RWPE2 (cell line): ENCODE measurements at regions not wholly inside any gene's neighbourhood (a gene's known extent, or its start where the extent isn't known, plus 50 kb on each side); places are given as distances from the start of the nearest gene placed in this dataset.

ENCODE experiments used
- ATAC-seq: fragments of 200-7000 bp; cut with Tn5 transposase; 3 replicates; pipeline ENCODE4 v1.9.1; 2021; ENCODE audit warnings: low read depth
- DNase-seq: peaks from one replicate; pipeline ENCODE4 v3.0.0-alpha.2; 2020; ENCODE audit warnings: low spot score
- H3K27ac ChIP-seq: fragments of 450-650 bp; 2 replicates; pipeline ENCODE4 v1.5.1; 2017; ENCODE audit warnings: mild to moderate bottlenecking; ENCODE audit not compliant: poor library complexity, severe bottlenecking
- H3K27me3 ChIP-seq: fragments of 250-450 bp; sonication (Bioruptor Pico); 2 replicates; pipeline ENCODE4 v1.5.1; 2021; ENCODE audit warnings: mild to moderate bottlenecking, moderate library complexity; ENCODE audit not compliant: insufficient read depth, poor library complexity, severe bottlenecking
- H3K36me3 ChIP-seq: fragments of 250-450 bp; sonication (Bioruptor Pico); 2 replicates; pipeline ENCODE4 v1.5.1; 2020; ENCODE audit warnings: low read depth, mild to moderate bottlenecking, moderate library complexity
- H3K4me1 ChIP-seq: fragments of 250-450 bp; sonication (Bioruptor Pico); 2 replicates; pipeline ENCODE4 v1.5.1; 2021; ENCODE audit warnings: mild to moderate bottlenecking, moderate library complexity; ENCODE audit not compliant: insufficient read depth, poor library complexity, severe bottlenecking
- H3K4me3 ChIP-seq: fragments of 250-450 bp; sonication (Bioruptor Pico); 2 replicates; pipeline ENCODE4 v1.5.1; 2021; ENCODE audit warnings: mild to moderate bottlenecking, moderate library complexity; ENCODE audit not compliant: severe bottlenecking
- H3K9me3 ChIP-seq: fragments of 250-450 bp; sonication (Bioruptor Pico); 2 replicates; pipeline ENCODE4 v1.5.1; 2021; ENCODE audit warnings: mild to moderate bottlenecking, moderate library complexity; ENCODE audit not compliant: severe bottlenecking
- CTCF ChIP-seq: fragments of 450-650 bp; IDR thresholded peaks from one replicate; pipeline ENCODE4 v1.5.1; 2017; ENCODE audit warnings: mild to moderate bottlenecking, moderate library complexity; ENCODE audit not compliant: poor library complexity, severe bottlenecking

DNA sequence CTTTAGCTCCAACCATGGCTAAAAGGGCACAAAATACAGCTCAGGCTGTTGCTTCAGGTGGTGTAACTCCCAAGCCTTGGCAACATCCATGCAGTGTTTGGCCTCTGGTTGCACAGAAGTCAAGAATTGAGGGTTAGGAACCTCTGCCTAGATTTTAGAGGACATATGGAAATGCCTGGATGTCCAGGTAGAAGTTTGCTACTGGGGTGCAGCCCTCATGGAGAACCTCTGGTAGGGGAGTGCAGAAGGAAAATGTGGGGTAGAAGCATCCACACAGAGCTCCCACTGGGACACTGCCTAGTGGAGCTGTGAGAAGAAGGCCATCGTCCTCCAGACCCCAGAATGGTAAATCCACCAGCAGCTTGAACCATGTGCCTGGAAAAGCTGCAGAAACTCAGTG, 1453.8 kb upstream of the EYS start:
- DNase-seq (no peak), ATAC-seq (no peak)
- no peaks in the 10 kb centered on the region for H3K9me3 ChIP-seq

DNA sequence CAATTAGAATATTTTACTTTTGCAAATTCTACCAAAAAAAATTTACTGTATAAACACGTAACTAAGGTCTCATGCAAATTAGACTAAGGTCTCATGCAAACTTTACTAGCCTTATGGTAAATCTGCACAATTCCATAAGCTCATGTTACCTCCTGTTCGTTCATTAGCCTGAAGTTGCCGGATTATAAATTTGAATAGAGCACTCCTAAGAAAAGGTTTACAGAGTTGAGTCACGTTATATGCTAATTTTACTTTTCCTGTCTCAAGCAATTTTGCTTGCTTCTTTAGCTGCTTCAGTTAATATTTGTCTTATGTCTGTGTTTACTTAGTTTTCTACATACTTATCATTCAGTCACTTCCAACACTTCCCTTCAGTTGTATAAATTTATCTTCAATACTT, 1434.0 kb upstream of the EYS start:
- ATAC-seq (no peak), DNase-seq (no peak)
- Histone ChIP-seq H3K4me1 (no peaks in the 10 kb centered on the region), H3K4me3 (no peak overlapping the region), H3K27ac (no peak overlapping the region), H3K9me3 (no peaks in the 10 kb centered on the region), H3K36me3 (no peaks in the 10 kb centered on the region), H3K27me3 (no peaks in the 10 kb centered on the region)
- no peak for TF ChIP-seq CTCF

More for the DNA sequence above, 1453.8 kb upstream of the EYS start:
- no peaks in the 10 kb centered on the region for H3K4me1 ChIP-seq
- peaks cover 3% of the 10 kb centered on the region for H3K27me3 ChIP-seq
- H3K4me3 ChIP-seq, result no peak overlapping the region
- H3K27ac ChIP-seq, result no peak overlapping the region
- H3K36me3 ChIP-seq, result no peaks in the 10 kb centered on the region
- TF ChIP-seq CTCF, result no peak

DNA sequence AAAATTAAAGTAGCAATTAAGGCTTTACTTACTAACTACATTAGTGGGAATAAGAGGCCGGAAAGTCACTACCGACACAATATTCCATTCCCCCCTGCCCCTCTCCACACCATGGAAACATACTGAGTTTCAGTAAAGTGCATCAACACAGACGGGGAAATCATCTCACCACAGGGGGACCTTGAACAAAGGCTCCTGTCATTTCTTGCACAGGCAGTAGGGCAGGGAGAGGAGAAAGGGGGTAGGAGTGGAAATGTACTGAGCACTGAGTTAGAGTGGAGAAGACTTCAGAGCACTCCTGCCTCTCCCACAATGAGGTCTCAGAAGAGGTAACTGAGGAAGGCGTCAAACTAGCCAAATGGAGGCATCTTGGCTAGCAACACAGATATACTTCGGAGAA, 1426.9 kb upstream of the EYS start:
- no peak overlapping the region for H3K4me3 ChIP-seq
- no peak overlapping the region for H3K27ac ChIP-seq
- H3K27me3 ChIP-seq, result no peaks in the 10 kb centered on the region
- no peaks in the 10 kb centered on the region for H3K4me1 ChIP-seq
- ATAC-seq (no peak), DNase-seq (no peak)
- no peaks in the 10 kb centered on the region for H3K36me3 ChIP-seq
- TF ChIP-seq CTCF, result no peak
- H3K9me3 ChIP-seq, result no peaks in the 10 kb centered on the region

GRCh38 chr6:67131827-67132226, 1424.8 kb upstream of the EYS start:
- Histone ChIP-seq H3K4me3 (no peak overlapping the region), H3K27me3 (no peaks in the 10 kb centered on the region), H3K9me3 (no peaks in the 10 kb centered on the region), H3K27ac (no peak overlapping the region), H3K4me1 (no peaks in the 10 kb centered on the region), H3K36me3 (no peaks in the 10 kb centered on the region)
- no peak for ATAC-seq
- DNase-seq, result no peak
- TF ChIP-seq CTCF, result no peak

DNA sequence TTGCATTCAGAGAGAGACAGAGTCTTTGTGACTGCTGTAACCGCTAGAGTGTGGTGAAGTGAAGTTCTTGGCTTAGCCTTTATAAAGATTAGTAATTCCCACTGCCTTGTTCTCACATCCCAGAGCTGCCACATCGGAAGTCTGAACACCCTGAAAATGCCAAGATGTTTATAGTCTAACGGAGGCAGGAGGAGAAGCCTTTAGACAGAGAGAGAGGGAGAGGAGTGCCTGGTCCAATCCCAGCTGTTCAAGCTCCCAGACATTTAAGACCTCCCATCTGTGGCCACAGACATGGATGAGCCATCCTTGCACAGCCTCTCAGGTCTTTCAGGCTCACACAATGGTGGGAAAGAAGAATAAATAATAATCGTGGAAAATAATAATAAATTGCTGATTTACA, 1422.8 kb upstream of the EYS start:
- TF ChIP-seq CTCF, result no peak
- H3K9me3 ChIP-seq, result no peaks in the 10 kb centered on the region
- H3K4me1 ChIP-seq, result no peaks in the 10 kb centered on the region
- DNase-seq (no peak), ATAC-seq (no peak)
- H3K4me3 ChIP-seq, result no peak overlapping the region
- no peak overlapping the region for H3K27ac ChIP-seq
- H3K27me3 ChIP-seq, result no peaks in the 10 kb centered on the region
- H3K36me3 ChIP-seq, result no peaks in the 10 kb centered on the region
